ENCODE measurements at regions not wholly inside any gene's neighbourhood (a gene's known extent, or its start where the extent isn't known, plus 50 kb on each side); places are given as distances from the start of the nearest gene placed in this dataset.

DNA sequence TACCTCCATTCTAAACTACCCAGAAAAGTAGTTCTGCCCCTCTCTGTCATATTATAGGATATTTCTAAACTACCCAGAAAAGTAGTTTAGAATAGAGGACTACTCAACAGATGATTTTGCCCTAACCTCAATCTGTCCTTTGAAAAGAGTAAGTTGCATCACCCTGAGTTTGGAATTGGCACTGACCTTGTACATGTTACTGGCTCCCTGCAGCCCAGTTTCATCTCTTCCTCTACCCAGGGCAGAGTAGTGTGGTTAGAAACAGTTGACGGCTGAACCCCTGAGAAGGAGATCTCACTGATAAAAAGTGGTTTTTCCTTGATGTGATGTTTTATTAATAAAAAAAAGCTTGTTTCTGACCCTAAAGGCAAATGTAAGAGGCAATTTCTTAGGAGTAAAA lies 340.5 kb upstream of the NECTIN3 start:
- DNase-seq, result no peak

DNA sequence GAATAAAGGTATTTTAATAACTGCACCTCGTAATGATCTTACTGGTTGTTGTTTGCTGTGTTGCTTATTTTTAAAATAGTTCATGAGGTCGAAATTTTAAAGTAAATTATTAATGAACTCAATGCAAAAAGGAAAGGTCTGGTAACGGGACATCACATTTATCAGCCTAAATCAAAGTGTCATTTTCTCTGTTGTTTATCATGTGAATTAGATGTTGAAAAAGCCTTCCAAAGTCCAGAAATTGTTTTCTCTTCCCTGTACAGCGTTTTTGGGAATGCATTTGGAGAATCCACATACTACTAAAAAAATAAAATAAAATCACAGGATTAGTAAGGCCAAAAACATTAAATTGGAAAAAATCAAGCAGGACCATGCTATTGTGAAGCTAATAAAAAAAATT lies 339.2 kb upstream of the NECTIN3 start:
- no peak for DNase-seq

DNA sequence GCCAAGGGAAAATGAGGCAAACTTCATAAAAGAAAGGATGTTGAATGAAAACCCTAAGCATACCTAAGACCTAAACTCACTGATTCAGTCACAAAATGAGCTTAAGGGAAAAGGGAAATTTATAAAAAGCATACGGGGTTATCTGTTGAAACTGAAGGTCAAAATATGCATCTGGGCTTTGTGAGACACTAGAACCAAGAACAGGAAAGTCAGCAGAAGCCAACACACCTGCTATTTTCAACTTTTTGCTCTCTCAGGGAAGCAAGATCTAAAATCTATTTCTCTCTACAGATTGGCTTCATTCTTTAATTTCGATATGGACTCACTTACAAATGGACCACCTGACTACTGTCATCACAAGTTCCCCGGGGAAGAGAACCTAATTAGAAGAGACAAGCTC lies 338.6 kb upstream of the NECTIN3 start:
- DNase-seq, result no peak

DNA sequence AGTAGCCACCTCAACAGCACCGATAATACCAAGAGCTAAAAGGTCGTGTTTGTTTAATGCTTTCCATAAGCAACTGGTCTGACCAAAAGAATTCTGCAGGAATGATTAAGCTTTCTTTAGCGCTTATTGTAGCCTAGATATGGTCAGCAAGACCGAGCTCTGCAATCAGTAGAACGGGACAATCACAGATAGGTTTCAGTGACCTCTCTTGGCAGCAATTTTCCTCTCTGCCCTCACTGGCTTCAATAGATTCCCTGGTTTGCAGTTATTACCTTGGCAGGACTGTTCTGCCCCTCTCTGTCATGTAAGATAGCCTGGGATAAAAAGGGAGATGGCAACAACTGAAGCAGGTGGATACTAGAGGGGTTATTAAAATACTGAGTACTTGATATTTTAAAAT lies 337.1 kb upstream of the NECTIN3 start:
- DNase-seq, result no peak

DNA sequence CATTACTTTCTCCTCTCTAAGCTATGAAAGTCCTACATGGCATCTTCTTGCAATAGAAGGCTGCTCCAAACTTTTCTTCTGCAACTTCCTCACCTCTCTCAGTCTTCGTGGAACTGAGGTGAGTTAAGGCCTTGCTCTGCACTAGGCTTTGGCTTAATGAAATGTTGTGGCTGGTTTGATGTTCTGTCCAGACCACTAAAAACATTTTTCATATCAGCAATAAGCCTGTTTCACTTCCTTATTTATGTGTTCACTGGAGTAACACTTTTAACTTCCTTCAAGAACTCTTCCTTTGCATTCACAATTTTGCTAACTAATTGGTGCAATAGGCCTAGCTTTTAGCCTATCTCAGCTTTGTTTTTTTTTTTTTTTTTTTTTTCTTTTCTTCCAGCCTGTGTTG lies 335.3 kb upstream of the NECTIN3 start:
- no peak for DNase-seq

DNA sequence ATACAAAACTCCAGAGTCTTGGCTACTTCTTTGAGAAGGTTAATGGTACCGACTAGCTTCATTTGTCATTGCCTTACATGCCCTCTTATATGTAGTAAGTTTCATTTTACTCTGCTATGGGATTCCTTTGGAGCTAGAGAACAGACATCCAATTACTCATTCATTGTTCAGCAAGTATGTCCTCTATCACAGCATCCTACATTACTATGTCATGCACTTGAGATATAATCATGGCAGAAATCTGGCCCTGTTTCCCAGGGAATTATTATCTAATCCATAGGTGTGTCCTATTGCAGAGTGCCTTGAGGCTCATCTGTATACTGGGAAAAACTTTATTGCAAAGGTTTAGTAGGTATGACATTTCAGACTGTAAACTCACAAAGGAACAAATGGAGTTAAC lies 333.1 kb upstream of the NECTIN3 start:
- no peak for DNase-seq

DNA sequence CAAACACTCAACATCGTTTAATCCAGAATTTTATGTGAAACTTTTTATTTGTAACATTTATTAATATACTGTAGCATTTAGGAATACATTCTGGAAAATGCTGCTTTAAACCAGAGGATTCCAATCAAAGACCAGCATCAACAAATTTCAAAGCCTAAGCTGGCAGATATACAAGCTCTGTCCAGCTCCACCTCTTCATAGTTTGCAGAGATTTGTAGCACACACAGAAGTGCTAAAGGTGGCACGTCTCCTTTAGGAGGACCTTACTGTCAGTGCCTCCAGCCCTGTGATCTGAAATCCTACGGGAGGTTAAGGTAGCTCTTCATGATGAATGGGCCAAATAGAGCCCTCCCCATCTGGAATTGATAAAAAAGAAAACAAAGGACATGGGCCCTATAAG lies 329.7 kb upstream of the NECTIN3 start:
- peak; percentile 47 for DNase-seq

DNA sequence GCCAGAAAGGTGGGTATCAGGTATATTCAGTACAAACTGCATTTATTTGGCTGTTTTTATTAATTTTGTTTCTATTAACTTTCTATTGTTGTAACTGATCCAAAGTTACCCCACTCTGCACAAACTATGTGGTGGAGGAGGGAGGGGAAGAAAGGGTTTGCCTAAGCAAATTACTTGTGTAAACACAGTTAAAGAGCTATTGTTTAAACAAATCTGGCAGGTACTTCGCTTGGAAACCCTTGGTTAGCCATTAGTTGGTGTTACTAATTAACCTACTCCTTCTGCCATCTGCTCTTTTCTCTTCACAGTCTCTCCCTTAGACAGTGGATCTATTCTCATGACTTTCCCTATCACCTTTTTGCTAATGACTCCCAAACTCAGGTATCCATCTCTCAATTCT lies 328.4 kb upstream of the NECTIN3 start:
- DNase-seq, result peak; percentile 92

DNA sequence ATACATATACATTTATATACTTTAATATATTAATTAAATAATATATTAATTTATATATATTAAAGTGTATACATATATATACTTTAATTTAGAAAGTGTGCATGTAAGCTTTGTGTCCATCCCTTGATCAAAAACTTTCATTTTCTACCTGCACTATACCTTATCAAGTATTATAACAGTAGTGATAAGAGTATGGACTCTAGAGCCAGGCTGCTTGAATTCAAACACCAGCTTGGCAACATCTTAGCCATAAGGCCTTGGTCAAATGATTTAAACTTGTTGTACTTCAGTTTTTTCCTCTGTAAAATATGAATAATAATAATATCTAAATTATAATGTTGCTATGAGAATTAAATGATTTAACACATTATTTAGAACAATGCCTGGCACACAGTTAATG lies 327.6 kb upstream of the NECTIN3 start:
- no peak for DNase-seq

DNA sequence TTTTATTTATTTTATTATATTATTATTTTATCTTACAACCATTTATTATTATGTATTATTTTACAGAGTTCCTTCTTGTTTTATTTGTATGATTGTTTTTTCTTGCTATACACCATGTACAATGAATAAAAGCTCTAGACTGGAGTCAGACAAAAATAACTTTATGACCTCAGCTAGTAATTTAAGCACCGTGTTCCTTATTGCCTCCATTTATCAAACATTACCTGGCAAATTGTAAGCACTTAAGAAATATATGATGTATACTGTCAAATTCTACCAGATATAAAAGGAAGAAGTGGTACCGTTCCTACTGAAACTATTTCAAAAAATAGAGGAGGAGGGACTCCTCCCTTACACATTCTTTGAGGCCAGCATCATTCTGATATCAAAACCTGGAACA lies 326.9 kb upstream of the NECTIN3 start:
- no peak for DNase-seq

DNA sequence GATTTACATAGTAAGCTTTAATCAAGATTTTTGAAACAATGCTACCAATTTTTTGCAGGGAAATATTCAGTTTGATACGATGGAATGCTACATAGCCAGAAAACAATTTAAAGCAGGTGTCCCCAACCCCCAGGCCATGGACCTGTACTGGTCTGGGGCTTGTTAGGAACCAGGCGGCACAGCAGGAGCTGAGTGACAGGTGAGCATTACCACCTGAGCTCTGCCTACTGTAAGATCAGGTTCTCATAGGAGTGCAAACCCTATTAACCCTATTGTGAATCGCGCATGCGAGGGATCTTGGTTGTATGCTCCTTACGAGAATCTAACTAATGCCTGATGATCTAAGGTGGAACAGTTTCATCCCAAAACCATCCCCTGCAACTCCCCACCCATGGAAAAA lies 322.6 kb upstream of the NECTIN3 start:
- no peak for DNase-seq

DNA sequence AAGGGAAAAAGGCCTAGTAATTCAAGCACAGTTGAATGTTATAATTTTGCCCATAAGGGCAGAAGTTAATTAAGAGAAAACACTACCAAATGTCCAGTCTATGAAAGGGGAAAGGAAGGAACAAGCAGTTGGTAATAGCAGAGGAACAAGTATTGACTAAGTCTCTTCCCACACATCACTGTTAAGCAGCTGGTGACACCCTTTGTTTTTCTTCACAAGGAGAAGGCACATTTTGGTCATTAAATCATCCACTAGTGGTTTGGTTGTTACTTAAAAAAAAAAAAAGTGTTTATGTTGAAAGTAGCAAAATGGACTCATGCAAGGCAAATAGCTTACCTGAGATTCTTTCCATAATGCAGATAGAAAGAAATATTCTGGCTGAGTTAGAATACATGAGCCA lies 321.4 kb upstream of the NECTIN3 start:
- DNase-seq, result no peak

DNA sequence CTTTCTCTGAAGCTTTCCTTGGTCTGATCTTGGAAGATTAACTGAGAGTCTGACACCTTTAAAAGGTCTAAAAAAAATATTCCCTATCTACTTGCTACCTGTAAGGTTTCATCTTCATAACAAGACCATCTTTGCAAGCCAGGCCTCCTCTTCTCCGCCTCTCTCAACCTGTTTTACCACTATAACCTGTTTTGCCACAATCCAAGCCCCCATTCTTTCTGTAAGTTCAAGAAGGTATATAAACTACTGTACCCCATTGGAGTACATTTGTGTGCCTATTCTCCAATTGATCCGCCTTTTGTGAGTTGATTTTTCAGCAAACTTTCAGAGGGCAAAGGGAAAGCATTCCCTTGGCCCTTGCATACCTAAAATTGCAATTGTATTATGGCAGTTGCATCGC lies 319.3 kb upstream of the NECTIN3 start:
- no peak for DNase-seq

DNA sequence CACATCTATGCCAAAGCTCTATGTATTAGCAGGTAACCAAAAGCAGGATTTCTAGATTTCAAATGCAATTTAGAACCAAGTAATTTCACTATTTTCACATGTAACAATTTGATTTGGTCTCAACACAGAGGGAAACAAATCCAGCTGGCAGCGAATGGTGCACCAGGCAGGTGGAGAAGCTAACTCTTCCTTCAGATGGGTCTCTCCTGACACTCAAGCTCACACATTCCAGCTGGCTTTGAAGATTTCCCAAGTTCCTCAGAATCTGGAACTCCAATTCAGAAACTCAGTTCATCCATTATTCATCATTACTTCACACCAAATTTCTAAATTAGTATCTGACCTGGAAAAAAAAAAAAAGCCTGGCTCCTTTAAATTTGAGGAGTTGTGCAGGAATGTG lies 318.1 kb upstream of the NECTIN3 start:
- DNase-seq, result no peak

DNA sequence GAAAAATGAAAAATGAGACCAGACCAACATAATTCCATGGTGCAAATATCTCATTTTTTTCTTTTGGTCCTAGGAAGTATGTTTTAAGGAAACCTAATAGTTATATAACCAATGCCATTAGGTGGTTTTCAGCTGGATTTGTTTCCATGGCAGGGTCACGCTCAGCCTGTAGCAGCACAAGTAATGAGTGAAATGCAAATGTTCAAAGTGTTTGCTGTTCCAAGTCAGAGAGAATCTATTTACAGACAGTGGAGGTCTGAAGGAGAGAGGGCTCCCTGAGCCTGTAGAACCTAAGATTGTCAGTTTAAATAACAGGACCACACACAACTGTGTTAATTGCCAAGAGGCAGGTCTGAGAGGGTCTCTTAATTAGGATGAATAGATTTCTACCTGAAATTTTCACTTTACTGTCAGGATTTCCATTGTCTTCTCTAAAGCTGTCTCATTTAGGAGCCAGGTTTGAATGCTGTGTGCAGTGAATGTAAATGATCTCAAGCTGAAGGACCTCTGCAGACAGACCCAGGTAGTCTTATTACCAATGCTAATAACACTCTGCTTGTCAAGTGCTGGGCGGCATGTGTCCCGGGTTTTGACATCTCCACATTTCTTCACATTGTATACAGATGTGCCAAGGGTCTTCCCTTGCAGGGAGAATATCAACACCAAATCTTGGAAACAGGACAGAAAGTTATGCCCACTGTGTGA lies 317.3 kb upstream of the NECTIN3 start:
- DNase-seq, result no peak

DNA sequence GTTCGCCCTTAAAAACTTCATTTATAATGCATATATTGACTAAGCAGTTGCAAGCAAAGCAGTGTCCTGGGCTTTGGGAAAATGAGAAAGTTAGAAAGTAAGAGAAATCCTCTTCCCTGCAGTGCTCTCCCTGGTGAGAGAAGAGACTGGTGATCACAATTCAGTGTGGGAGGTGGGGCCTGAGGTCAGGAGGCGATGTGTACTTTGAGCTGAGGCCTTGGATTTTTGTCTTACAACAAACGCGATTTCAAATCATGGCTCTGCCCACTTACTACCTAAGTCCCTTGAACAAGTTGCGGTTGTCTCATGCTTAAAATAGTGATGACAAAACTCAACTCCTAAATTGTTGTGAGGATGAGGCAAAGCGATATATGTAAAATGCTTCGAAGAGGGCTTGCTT lies 316.3 kb upstream of the NECTIN3 start:
- no peak for DNase-seq

DNA sequence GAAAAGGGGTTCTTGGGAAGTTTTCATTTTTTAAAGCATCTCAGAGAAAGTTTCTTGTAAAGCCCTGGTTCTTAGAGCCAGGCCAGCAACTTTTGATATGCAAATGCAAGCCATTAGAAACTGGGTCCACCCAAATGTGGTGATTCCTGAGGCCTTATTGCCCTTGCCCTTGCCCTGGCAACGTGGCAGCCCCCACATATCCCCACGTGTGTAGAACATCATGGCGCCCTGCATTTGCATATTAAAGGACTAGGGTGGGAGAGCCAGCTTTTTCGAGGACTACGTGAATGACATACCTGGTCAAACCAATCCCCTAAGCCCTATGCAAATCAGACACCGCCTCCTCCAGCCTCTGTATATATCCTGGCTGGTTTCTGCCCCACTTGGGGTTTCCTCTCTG lies 314.9 kb upstream of the NECTIN3 start:
- DNase-seq, result no peak

DNA sequence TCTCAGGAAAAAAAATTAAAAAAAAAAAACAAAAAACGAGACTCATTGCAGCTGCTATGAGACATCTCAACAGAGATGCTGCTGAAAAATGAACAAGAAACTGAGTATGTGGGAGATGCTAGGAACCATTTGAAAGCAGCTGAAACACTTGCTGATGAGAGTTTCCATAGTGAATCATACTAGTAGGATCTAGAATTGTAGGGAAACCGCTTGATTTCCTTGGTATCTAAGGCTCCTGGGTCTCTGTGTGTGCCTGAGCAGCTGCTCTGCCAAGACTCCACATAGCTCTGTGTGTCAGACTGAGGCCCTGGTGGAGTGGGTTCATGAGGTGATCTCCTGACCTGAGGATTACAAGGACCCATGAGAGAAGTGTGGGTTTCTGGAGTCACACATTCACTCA lies 313.4 kb upstream of the NECTIN3 start:
- DNase-seq, result no peak

DNA sequence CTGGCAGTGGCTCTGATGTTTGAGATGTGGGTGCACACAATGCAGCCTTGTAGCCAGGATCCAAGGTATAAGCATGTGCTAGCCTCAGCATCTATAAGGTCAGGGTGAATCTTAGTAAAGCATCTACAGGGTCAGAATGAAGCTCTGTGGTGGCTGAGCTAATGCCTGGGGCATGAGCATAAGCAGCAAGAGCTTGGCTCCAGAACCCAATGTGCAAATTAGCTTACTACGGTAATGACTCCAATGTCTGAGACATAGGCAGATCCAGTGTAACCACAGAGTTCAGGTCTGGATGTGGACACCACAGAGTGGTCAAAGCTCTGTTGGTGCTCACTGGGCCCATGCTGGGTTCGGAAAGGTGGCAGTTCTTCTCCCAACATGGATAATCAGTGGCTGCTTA lies 304.5 kb upstream of the NECTIN3 start:
- no peak for DNase-seq

DNA sequence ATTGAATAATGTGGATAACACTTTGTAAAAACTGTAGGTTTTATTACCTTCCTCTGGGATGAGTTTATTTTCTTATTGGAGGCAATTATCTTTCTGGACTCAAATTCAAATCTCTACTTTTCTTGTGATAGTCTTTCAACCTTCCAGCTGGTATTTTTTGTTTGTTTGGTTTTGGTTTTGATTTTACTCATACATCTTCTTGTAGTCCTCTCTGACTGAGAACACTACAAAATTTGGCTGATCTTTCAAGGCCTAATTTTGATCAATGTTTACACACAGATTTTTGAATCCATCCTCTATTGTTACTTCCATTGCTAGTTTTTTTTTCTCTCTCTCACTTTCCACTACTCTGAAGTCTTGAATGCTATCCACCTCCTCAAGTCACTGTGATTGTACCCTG lies 303.8 kb upstream of the NECTIN3 start:
- DNase-seq, result no peak

DNA sequence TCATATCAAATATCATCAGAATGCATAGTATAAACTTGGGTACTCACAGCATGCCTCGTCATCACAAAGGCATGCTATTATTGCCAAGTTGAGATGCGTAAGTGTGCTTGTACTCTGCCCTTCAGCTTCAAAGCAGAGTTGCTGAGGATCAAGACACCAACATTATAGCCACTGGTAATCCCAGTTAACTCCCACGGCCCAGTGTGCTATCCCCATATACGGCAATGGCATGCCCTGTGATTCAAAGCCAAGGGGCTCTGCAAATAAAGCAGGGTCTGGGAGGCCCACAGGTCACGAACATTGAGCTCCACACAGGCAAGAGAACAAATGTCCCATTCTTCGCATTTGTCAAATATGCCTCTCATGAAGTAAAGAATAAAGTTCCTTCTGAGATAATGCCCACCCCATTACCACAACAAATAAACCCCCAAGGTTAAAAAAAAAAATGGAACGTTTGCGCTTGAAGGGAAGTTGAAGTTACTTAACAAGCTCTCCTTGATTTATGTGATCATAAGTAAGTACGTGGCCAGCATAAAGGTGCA lies 298.1 kb upstream of the NECTIN3 start:
- peak; percentile 25 for DNase-seq

DNA sequence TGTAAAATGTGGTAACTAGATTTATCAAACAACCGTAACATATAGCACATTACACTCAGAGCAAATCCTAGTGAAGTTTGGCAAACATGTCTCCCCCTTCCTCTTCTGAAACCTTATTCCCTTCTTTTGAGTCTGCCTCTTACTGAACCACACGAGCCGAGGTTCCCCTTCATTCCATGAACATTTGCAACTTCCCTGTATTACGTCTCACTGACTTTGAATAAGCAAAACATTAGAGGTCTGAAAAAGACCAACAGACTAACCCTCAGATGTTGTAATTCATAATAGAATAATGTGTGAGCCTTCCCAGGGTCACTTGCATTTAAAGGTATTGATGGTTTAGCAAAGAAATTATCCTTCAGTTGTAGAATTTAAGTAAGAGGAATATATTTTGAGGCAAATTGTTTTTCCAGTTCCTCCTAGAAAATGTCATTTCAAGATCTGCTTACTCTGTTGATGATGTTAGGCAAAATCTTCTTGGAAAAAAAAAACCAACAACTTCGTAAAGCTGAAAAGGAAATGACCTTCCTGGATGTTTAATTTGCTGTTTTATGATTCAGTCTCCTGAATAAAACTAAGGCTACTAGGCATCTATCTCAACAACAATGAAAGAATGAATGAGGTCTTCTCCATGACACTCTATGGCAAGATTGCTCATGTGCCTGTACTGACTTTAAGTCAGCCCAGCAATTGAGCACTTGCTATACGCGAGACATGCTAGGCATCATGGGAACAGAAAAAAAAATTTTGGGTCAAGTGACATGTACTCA lies 296.9 kb upstream of the NECTIN3 start:
- DNase-seq, result no peak

DNA sequence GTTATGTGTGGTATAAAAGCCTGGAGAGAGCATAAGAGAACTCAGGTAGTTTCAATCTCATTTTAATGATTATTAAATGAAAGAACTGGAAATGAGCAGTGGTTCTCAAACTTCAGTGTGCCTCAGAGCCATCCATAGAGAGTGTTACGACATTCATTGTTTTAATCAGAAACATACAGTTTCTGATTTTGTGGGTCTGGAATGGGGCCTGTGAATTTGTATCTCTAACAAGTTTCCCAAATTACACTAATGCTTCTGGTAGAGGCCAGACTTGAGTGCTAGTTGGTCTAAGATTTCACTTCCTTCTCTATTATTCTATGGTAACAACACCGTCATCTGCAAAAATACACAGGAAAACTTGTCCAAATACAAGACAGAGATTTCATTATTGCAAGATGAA lies 292.0 kb upstream of the NECTIN3 start:
- DNase-seq, result no peak

DNA sequence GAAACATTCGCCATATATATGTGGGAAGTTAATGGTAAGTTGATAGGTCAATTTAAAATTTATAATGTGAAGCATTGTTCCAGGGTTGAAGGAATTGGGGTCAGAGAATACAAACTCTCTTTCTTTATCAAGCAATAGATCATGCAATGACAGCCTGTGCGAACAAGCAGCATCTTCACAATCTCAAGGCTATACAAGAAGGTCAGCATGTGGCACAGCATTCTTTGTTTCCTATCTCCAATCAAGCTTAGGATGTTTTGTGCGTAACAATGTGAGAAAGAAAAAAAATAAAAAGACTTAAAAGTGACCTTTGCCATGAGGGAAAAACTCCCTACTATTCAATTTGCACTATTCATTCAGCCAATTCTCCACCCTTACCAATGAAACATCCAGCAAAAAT lies 288.1 kb upstream of the NECTIN3 start:
- no peak for DNase-seq

DNA sequence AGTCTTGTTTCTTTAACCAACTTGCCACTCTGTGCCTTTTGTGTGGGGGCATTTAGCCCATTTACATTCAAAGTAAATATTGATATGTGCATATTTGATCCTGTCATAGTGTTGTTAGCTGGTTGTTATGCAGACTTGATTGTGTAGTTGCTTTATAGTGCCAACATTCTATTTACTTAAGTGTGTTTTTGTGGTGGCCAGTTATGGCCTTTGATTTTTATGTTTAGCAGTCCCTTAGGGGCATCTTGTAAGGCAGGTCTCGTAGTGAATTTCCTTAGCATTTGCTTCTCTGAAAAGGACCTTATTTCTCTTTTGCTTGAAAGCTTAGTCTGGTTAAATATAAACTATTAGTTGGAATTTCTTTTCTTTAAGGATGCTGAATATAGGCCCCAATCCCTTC lies 282.8 kb upstream of the NECTIN3 start:
- DNase-seq, result no peak

All from NCI-H82 (cell line).